Left renal pelvis (tissue), 4 donors: ENCODE measurements at regions not wholly inside any gene's neighbourhood (a gene's known extent, or its start where the extent isn't known, plus 50 kb on each side); places are given as distances from the start of the nearest gene placed in this dataset.

Source experiments
- DNase-seq, 4 donors: peaks; one replicate each; pipeline ENCODE4 v3.0.0-alpha.2; 2013; ENCODE audit warnings: low read depth in 4 of 4, low spot score in 3 of 4

DNA sequence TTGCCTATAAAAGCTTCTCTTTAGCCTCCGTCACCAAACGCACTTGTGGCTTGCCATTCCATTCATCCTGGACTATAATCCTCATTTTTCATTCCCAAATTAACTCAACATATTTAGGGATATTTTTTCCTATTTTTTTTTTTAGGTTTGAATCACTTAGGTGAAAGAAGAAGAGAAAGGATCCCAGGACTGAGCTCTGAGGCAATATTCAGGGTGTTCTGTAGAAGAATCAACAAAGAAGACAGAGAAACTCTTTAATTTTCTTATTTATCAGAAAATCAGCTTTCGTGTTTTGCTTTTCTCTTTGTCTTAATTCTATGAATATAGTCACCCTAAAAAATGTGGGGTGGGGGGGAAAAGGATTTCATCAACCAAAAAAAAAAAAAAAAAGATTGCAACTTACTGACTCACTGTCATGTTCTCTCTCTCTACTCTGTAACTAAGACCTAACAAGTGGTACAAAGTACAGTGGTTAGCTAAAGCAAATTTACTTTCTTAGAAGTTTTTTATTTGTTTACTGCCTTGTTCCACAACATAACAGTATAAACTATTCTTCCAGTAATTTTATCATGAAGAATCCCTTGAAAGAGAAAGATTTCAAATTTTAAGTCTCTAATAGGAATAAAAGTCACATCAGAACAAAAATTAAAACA is 272.0 kb downstream of the DHX15 start:
- no peak for DNase-seq

DNA sequence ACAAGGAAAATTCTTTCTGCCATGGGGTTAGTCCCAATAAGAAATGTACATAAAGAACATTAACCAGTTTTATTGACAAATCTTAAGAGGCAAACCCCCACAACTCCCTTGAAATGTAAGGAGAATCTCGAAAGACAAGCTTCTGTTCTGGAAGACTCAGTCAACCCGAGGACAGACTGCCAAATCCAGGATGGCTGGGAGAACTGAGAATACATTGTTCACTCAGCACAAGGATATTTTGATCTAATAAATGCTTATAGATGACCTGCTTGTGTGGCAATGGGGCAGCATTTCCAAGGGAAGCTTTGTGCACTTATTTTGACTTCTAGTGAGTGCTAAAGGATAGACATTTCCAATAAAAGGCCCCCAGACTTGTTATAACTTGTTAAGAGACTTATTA is 280.4 kb downstream of the DHX15 start:
- DNase-seq, result no peak

DNA sequence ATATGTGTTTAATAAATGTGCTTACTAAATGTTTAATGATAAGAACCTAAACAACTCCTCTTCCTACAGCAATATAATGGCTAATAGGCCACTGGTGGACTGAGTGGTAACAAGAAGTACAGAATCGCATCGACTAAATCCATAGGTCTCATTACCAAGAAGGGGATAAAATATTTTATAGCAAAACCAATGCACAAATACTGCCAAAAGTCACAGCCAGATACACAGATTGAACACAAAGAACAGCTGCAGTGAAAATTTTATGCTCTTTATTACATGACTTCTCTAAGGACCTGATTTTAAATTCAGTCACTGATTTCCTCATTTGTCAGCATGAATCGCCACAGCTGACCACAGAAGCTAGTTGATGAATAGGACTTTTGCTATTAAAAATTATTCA is 285.4 kb downstream of the DHX15 start:
- no peak for DNase-seq

DNA sequence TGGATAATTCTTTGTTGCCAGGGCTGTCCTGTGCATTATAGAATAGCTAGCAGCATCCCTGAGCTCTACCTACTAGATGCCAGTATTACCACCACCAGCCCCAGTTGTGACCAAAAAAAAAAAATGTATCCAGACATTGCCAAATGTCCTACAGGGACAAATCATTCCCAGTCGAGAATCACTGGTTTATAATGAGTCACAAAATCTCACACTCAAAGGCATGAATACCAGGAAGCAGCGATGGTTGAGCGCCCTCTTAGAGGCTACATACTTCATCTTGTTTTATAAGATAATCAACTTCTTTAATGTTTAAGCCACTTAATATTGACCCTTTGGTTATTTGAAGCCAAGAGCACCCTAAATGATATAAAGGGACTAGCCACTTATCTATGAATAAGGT is 297.3 kb downstream of the DHX15 start:
- no peak for DNase-seq

DNA sequence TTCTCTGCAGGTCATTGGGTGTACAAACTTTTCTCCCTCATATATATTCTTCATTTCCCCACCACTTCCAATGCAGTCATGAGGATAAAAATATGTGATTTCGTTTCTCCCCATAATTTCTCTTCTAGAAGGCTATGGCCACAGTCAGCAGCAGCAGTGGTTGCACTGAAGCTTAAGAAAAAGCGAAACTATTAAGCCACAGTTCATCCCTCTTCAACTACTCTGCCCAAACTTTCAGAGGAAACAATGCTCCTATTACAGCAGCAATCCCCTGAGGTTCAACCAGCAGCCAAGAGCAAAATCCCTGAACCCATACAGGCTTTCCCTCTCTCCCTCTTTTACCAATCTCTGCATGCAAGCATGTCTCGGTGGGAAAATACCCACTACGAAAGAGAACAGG is 298.6 kb downstream of the DHX15 start:
- DNase-seq, result no peak

DNA sequence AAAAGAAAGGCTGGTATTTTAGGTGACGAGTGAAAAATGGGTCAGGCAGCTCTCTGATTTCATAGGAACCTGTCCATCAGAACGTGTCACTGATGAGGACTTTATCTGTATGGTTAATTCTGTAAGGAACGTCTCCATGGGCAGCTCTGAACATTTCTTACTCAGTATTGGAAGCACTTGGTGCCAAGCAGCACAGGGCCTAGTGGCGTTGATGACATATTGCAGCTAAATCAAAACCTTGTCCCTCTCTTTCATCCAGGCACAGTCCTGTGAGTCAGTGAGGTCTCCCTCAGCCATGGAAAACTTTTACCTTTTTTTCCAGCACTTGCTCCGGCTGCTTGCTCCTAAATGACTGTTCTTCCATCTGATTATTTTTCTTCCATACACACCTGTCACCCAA is 301.9 kb downstream of the DHX15 start:
- DNase-seq, result no peak

DNA sequence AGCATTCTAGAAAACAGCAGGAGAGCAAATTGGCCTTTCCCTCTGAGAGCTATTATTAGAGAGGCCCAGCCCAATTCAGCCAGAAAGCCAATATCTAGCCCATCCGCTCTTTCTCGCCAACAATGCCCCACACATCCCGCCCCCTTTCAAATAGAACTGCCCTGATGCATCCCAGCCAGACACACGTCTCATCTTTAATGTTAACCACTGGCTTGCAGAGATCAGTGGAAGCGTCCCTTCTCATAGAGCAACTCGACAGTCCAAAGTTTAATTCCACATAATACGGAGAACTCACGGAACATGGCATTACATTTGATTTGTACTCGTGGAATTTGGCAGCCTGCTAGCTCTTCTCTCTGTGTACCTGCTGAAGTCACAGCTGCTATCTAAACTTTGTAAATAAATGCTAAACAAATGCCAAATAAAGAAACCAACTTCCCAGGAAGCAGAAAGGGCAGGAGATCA is 304.4 kb downstream of the DHX15 start:
- DNase-seq, result no peak

DNA sequence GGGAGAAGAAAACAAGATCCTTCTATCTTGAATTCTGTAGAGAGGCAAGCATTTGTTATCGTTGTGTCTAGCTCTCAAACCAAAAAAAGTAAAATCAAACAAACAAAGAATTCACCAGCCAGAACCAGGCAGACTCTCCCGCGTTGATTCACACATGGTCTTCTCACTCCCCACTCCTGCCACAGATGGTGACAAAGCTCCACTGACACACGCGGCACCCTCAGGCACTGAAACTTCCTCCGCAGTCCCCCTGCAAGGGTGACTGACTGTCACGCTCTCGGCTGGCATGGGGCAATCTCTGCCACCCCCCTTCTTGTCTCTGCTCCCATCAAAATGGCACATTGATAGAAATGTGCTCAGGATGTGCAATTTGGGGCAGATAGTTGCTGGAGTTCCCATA is 304.9 kb downstream of the DHX15 start:
- DNase-seq, result no peak

DNA sequence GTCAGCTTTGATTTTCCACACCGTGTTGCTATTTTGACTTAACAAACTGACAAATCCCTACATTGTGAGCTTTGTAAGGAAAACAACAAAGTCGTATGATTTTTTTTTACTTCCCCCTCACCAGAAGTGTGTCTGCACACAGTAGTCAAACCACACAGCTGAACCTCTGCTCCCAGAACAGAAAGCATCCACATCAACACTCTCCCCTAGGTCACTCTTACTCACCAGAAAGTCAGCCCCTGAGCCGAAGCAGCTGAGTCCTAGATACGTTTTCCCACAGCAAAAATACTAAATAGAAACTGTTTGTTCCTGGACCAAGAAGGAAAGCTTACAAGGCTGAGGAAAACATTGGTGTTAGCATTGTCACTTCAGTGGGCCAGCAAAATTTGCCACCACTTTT is 305.7 kb downstream of the DHX15 start:
- DNase-seq, result no peak

DNA sequence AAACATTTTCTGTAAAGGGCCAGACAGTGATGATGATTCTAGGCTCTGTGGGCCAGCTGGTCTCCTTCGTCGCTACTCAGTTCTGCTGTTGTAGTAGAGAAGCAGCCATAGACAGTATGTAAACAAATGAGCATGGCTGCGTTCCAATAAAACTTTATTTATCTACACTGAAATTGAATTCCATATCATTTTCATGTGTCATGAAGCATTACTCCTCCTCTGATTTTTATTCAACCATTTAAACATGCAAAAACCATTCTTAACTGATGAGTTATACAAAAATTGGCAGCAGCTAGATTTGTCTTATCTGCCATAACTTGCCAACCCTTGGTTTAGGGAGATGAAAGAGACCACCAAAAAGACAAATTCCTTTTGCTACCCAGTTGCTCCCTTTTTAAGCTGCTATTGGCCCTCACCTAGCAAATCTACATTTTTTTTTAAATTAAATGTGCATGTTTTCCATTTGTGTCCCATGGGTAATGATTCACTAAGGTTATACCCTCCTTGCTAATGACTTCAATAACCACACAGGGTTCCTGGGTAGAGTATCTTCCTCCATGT is 309.9 kb downstream of the DHX15 start:
- no peak for DNase-seq

DNA sequence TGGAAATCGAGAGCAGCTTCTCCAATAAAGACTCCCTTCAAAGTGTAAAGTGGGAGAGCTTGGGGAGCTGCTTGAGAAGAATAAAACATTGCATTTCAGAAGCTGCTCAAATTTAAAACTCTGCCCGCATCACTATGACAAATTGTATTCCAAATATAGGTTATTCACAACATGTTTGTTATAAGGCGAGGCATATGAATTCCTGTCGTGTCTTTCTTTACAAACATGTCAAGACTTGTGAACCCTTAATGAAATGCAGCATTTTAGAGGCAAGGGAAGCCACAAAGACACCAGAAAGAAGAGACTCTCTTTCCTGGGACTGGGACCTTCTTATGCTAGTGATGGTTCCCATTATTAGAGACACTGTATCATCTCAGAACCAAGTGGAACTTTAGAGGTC is 311.2 kb downstream of the DHX15 start:
- DNase-seq, result no peak

DNA sequence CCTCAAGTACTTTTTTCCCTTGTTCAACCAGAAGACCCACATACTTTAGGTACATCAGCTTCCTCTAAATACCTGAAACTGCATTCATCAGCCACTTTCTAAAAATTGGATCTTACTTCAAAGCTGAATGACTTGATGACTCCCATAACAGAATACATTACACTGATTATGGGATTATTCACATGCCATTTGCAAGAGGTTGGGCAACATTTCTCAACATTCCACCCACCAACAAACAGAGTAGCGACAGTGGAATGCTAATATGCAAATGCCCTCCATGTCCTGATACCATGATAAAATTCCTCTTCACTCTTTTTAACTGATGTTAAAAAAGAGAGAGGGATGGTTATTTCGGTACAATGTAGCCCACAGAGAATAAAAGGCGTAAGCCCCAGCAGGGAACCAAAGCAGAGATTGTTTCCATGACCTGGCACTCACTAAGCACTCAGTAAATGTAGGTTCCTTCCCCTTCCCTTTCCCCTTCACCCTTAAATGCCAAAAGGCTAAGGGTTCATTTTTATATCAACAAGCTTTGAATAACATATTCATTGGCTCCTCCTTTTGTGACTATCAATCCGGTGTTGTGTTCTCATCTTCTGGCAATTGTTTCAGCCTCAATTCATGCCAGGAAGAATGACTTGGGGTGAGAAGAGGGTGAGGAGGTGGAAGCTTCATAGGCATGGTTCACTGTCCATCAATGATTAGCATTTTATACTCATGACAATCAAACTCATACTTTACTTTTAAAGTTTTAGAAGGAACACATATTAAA is 317.2 kb downstream of the DHX15 start:
- no peak for DNase-seq

DNA sequence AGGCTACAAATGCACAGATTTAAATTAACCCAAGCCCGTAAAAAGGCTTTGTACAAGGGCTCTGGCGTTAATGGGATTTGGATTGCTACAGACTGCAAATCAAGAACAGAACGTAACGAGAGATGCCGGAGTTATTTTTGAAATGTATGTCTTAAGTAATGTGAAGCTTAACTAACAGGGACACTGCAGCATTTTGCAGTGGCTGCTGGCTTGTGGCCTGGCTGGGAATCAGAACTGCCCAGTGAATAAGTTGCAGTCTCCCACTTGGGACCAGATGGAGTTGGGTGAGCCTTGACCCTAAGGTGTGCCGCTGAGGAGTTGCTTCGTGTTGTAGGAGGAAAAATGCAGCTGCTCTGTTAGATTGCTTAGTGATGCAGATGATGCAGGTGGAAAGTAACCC is 318.4 kb downstream of the DHX15 start:
- DNase-seq, result no peak

DNA sequence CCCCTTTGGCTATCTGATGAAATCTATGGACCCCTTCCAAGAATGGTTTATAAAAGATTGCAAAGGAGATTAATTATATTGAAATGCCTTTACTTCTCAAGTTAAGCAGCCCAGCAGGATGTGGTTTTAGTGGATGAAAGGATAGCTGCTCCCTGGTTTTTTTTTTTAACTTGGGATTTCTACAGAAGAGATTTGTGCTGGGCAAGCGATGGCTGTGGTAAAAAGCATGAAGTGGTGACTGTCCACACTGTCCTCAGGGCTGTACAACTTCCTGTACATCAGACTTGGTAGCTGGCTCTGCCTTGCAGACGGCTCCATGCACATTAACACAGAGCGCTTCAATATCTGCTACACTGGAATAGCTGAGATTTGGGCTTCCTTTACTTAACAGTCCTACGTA is 321.7 kb downstream of the DHX15 start:
- DNase-seq, result no peak

DNA sequence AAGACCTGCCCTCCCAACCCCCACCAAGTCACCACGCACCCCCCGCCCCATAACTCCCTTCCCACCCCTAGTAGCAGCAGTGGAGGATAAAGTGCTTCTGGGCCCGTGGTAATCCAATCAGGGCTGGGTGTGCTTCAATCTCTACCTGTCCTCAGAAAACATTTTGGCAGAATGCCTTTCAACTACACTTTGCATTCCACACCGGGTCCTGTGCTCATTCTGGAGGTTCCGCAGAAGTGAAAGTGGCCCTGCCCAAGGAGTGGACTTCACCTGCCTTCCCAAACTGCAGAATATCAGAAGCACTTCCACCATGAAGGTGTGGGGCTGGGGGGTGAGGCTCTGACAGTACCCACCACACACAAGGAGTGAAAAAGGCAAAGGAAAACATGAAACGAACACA is 322.3 kb downstream of the DHX15 start:
- DNase-seq, result no peak

DNA sequence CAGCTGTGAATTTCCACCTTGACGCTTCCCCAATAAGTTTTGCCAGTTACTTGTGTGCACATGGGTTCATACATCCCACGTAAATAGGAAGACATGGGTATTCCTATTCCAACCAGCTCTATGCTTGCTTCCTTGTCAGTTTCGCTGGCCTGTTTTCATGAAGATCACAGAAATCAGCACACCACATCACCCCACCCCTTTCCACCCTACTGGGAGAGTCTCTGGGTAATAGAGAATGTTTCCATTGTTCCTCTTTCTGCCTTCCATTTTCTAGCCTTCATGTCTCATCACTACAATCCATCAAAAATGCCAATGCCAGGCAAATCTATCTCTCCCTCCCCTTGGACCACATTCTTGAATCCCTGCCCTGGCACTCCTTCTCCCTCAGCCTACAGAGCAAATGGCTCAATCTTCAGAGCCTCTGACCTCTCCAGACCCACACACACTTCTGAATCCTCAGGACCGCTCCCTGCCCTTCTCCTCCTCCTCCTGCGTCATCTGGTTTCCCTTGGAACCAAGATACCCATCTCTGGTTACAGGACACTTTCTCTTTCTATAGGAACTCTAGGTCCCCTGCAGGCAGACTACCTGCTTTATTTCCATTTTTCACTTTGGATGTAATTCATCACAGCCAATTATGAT is 323.3 kb downstream of the DHX15 start:
- DNase-seq, result no peak

DNA sequence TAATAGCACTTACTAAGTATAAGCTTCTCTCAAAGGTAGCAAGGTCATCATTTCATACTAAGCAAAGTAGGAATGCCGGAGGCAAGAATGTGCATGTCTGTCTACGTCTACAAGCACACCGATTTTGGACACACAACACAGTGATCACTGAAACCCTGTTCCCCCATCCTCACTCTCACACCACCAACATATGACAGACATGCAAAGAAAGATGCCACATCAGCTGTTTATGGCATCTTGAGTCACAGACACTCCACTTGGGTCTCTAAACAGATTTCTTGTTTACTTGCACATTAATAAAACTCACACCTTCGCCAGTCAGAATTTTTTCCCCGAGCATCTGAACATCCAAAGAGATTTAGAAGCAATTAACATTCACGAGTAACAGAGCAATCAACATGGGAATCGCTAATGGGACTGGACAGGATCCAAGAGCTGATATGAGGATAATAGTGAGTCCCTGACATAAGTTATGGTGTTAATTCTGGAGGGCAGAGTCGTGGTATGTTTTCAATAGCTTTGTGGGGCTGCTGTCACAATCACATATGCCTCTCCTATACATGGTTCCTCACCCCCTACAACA is 324.1 kb downstream of the DHX15 start:
- no peak for DNase-seq

DNA sequence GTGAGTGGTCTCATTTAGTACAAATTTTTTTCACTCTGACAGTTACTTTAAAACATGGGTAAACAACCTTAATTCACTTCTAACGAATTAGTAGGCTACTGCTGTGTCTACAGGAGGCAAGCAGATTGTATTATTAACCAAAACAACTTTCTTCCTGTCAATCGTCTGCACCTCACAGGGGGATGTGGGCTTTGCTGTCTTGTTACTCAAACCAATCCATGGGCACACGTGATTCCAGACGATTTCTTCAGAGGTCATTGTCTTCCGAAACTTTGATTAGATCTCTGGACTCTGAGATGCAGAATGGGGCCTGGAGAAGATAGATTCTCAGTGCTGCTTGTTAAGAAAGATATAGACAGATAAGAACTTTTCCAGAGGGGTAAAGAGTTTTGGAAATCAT is 327.8 kb downstream of the DHX15 start:
- no peak for DNase-seq

DNA sequence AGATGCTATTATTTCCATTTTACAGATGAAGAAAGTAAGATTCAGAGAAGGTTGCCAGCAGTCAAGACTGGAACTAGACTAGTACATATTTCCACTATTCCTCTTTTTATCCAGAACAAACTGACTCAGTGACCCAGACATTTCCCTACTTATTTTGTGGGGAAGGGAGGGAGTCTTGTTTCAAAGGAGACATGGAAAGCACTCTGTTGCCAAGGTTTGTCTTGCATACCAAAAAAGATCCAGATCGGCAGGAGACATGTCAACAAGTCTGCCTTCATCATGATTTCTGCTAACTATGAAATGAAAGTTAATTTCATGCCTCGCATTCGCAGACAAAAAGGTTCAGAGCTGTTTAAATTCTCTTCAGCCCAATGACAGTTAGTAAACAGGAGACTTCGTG is 328.3 kb downstream of the DHX15 start:
- DNase-seq, result no peak

DNA sequence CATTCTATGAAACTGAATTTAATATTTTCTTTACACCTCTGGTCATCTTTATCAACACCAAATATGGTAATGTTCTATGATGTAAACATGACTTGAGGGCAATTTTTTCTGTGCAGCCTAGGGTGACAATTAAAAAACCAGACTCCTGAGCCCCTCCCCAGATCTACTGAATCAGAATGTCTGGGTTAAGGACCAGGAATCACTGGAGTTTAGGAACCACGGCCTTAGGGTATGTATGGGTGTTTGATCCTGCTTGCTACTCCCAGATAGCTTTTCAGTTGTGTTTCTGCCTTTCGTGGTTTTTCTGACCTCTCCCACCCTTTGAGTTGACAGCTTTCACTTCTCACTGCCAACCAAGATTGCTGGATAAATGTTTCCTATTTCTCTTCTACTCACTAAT is 332.2 kb downstream of the DHX15 start:
- DNase-seq, result no peak

DNA sequence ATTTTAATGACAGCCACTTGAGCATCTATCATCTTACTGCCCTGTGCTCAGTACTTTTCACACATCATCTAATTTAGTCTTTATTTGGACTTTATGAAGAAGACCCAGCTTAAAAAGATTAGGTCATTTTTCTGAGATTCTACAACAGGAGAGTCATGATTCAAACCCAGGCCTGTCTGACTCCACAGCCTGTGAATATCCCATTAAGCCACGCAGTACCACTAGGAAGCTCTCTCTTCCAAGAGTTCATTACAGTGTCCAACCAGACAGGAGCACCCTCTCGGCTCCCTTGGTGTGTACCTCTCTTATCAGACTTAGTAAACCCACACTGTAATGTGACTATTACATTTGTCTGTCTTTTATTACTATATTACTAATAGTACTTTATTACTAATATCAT is 332.8 kb downstream of the DHX15 start:
- DNase-seq, result no peak
